H9 (cell line): ENCODE measurements at regions not wholly inside any gene's neighbourhood (a gene's known extent, or its start where the extent isn't known, plus 50 kb on each side); places are given as distances from the start of the nearest gene placed in this dataset.

Experiments used
- DNase-seq: peaks from one replicate; pipeline ENCODE4 v3.0.0-alpha.2; 2017
- H2AFZ ChIP-seq: one replicate; pipeline ENCODE4 v1.6.1; 2013; ENCODE audit warnings: mild to moderate bottlenecking, low read length, control low read depth, moderate library complexity
- H2AK5ac ChIP-seq: 2 replicates; pipeline ENCODE4 v1.6.1; 2013; ENCODE audit warnings: low read length, control low read depth, mixed read lengths; ENCODE audit not compliant: insufficient read length
- H2BK120ac ChIP-seq: one replicate; pipeline ENCODE4 v1.6.1; 2013; ENCODE audit warnings: low read depth, mild to moderate bottlenecking, low read length, control low read depth, inconsistent platforms; ENCODE audit not compliant: poor library complexity, severe bottlenecking
- H2BK12ac ChIP-seq: 2 replicates; pipeline ENCODE4 v1.6.1; 2013; ENCODE audit warnings: low read length, control low read depth, mixed read lengths, low read depth; ENCODE audit not compliant: insufficient read length
- H2BK15ac ChIP-seq: 2 replicates; pipeline ENCODE4 v1.6.1; 2013; ENCODE audit warnings: low read depth, low read length, control low read depth
- H2BK20ac ChIP-seq: one replicate; pipeline ENCODE4 v1.6.1; 2013; ENCODE audit warnings: low read depth, mild to moderate bottlenecking, low read length, control low read depth, inconsistent platforms; ENCODE audit not compliant: poor library complexity, severe bottlenecking
- H2BK5ac ChIP-seq: 2 replicates; pipeline ENCODE4 v1.6.1; 2013; ENCODE audit warnings: low read length, control low read depth, mixed read lengths; ENCODE audit not compliant: insufficient read length
- H3K14ac ChIP-seq: 2 replicates; pipeline ENCODE4 v1.6.1; 2013; ENCODE audit warnings: low read length, control low read depth; ENCODE audit not compliant: insufficient read depth
- H3K18ac ChIP-seq: 2 replicates; pipeline ENCODE4 v1.6.1; 2013; ENCODE audit warnings: low read depth, mild to moderate bottlenecking, mixed read lengths, low read length, control low read depth; ENCODE audit not compliant: insufficient read length
- H3K23ac ChIP-seq: 2 replicates; pipeline ENCODE4 v1.6.1; 2013; ENCODE audit warnings: low read length, control low read depth, mixed read lengths, low read depth; ENCODE audit not compliant: insufficient read length
- H3K23me2 ChIP-seq: 2 replicates; pipeline ENCODE4 v1.6.1; 2013; ENCODE audit warnings: low read depth, mild to moderate bottlenecking, mixed read lengths, low read length, control low read depth; ENCODE audit not compliant: insufficient read length, poor library complexity, severe bottlenecking
- H3K27ac ChIP-seq: 2 replicates; pipeline ENCODE4 v1.5.1; 2013; ENCODE audit warnings: low read length, control low read depth, mixed read lengths, low read depth; ENCODE audit not compliant: insufficient read length
- H3K27me3 ChIP-seq: 2 replicates; pipeline ENCODE4 v1.6.1; 2013; ENCODE audit warnings: low read length, control low read depth, inconsistent platforms; ENCODE audit not compliant: insufficient read depth
- H3K4ac ChIP-seq: 2 replicates; pipeline ENCODE4 v1.6.1; 2013; ENCODE audit warnings: low read depth, mild to moderate bottlenecking, control low read depth, inconsistent platforms, low read length, moderate library complexity
- H3K4me1 ChIP-seq: 2 replicates; pipeline ENCODE4 v1.6.1; 2013; ENCODE audit warnings: low read length, control low read depth, inconsistent platforms; ENCODE audit not compliant: insufficient read depth
- H3K4me2 ChIP-seq: 2 replicates; pipeline ENCODE4 v1.6.1; 2013; ENCODE audit warnings: low read length, control low read depth, mixed read lengths; ENCODE audit not compliant: insufficient read length, insufficient read depth
- H3K56ac ChIP-seq: 2 replicates; pipeline ENCODE4 v1.6.1; 2013; ENCODE audit warnings: low read depth, mild to moderate bottlenecking, mixed read lengths, low read length, control low read depth; ENCODE audit not compliant: insufficient read length
- H3K79me1 ChIP-seq: 2 replicates; pipeline ENCODE4 v1.6.1; 2013; ENCODE audit warnings: low read depth, mild to moderate bottlenecking, moderate library complexity, low read length, control low read depth, inconsistent platforms; ENCODE audit not compliant: insufficient read depth, poor library complexity, severe bottlenecking
- H3K79me2 ChIP-seq: 2 replicates; pipeline ENCODE4 v1.6.1; 2013; ENCODE audit warnings: low read length, control low read depth, inconsistent platforms; ENCODE audit not compliant: insufficient read depth
- H3K9ac ChIP-seq: 2 replicates; pipeline ENCODE4 v1.6.1; 2013; ENCODE audit warnings: low read length, control low read depth, mixed read lengths; ENCODE audit not compliant: insufficient read length; ENCODE audit errors: extremely low read depth
- H3K9me3 ChIP-seq: one replicate; pipeline ENCODE4 v1.6.1; 2013; ENCODE audit warnings: low read depth, low read length, inconsistent platforms; ENCODE audit not compliant: control insufficient read depth
- H3T11ph ChIP-seq: one replicate; pipeline ENCODE4 v1.6.1; 2013; ENCODE audit warnings: mild to moderate bottlenecking, low read length, control low read depth, inconsistent platforms
- H4K20me1 ChIP-seq: one replicate; pipeline ENCODE4 v1.6.1; 2013; ENCODE audit not compliant: control insufficient read depth, insufficient read length, insufficient read depth
- H4K5ac ChIP-seq: 2 replicates; pipeline ENCODE4 v1.6.1; 2013; ENCODE audit warnings: low read depth, mild to moderate bottlenecking, mixed read lengths, low read length, control low read depth; ENCODE audit not compliant: insufficient read length
- H4K8ac ChIP-seq: replicated peaks from 2 replicates; pipeline ENCODE4 v1.6.1; 2013; ENCODE audit warnings: low read length, control low read depth, mixed read lengths, low read depth; ENCODE audit not compliant: insufficient read length
- H4K91ac ChIP-seq: 2 replicates; pipeline ENCODE4 v1.6.1; 2013; ENCODE audit warnings: low read depth, mild to moderate bottlenecking, moderate library complexity, mixed read lengths, low read length, control low read depth; ENCODE audit not compliant: insufficient read length
- H3K27ac Mint-ChIP-seq, 3 experiments: 2 replicates in 2 of 3; 3 replicates in 1 of 3; pipeline ENCODE4 v1.8.0; 2020 to 2021; ENCODE audit warnings: mixed read lengths in 3 of 3, mild to moderate bottlenecking in 1 of 3, moderate library complexity in 1 of 3
- H3K27me3 Mint-ChIP-seq: 2 replicates; pipeline ENCODE4 v1.8.0; 2021; ENCODE audit warnings: low read depth, mild to moderate bottlenecking, moderate library complexity, mixed read lengths
- H3K36me3 Mint-ChIP-seq, 3 experiments: 2 replicates in 2 of 3; 3 replicates in 1 of 3; pipeline ENCODE4 v1.8.0; 2020 to 2021; ENCODE audit warnings: low read depth in 3 of 3, mixed read lengths in 3 of 3; ENCODE audit not compliant: insufficient read depth in 1 of 3
- H3K4me1 Mint-ChIP-seq, 2 experiments: 2 replicates each; pipeline ENCODE4 v1.8.0; 2020; ENCODE audit warnings: mixed read lengths in 2 of 2
- H3K4me3 Mint-ChIP-seq, 2 experiments: 2 replicates in 1 of 2; 3 replicates in 1 of 2; pipeline ENCODE4 v1.8.0; 2020 to 2021; ENCODE audit warnings: mild to moderate bottlenecking in 2 of 2, mixed read lengths in 2 of 2, moderate library complexity in 1 of 2
- H3K9me3 Mint-ChIP-seq, 2 experiments: 2 replicates in 1 of 2; 3 replicates in 1 of 2; pipeline ENCODE4 v1.8.0; 2020; ENCODE audit warnings: mild to moderate bottlenecking in 2 of 2, mixed read lengths in 2 of 2, moderate library complexity in 1 of 2
- CTCF ChIP-seq: fragments of 200-600 bp; sonication (generic); conservative IDR thresholded peaks from 3 replicates; pipeline ENCODE4 v1.8.0; 2021; ENCODE audit warnings: antibody characterized with exemption, mild to moderate bottlenecking

- no peak for TF ChIP-seq CTCF
- no peak overlapping the region for H4K91ac ChIP-seq
- no peak overlapping the region for H3K4me2 ChIP-seq
- H3K79me2 ChIP-seq, result no peaks in the 10 kb centered on the region
- Mint-ChIP-seq H3K4me3 (no peak overlapping the region), H3K4me1 (peaks cover 0 to 4% of the 10 kb centered on the region in 2 experiments; a peak in 1 of 4 replicates), H3K27me3 (no peaks in the 10 kb centered on the region), H3K9me3 (no peaks in the 10 kb centered on the region), H3K27ac (no peak overlapping the region), H3K36me3 (no peaks in the 10 kb centered on the region)
- H3T11ph ChIP-seq, result no peak overlapping the region
- H2BK5ac ChIP-seq, result no peak overlapping the region
- H3K27me3 ChIP-seq, result no peaks in the 10 kb centered on the region
- no peak overlapping the region for H2BK120ac ChIP-seq
- no peak overlapping the region for H2AK5ac ChIP-seq
- no peak for DNase-seq
- H4K8ac ChIP-seq, result no peak overlapping the region
- no peaks in the 10 kb centered on the region for H4K20me1 ChIP-seq
- H3K18ac ChIP-seq, result no peak overlapping the region
- H3K4ac ChIP-seq, result no peak overlapping the region
- H3K23me2 ChIP-seq, result no peaks in the 10 kb centered on the region
- no peak overlapping the region for H2BK15ac ChIP-seq
- H3K14ac ChIP-seq, result no peak overlapping the region
- H3K9ac ChIP-seq, result no peak overlapping the region
- H3K27ac ChIP-seq, result no peak overlapping the region
- no peak overlapping the region for H2BK12ac ChIP-seq
- no peak overlapping the region for H3K23ac ChIP-seq
- no peaks in the 10 kb centered on the region for H3K9me3 ChIP-seq
- H2AFZ ChIP-seq, result no peak overlapping the region
- no peak overlapping the region for H3K56ac ChIP-seq
- no peaks in the 10 kb centered on the region for H3K79me1 ChIP-seq
- no peak overlapping the region for H4K5ac ChIP-seq
- no peak overlapping the region for H2BK20ac ChIP-seq
- H3K4me1 ChIP-seq, result no peaks in the 10 kb centered on the region
These were observed 612.5 kb downstream of the PRELID2 start for GRCh38 chr5:145222622-145223021.
